Glomerular endothelial cell (primary cell): ENCODE measurements at regions not wholly inside any gene's neighbourhood (a gene's known extent, or its start where the extent isn't known, plus 50 kb on each side); places are given as distances from the start of the nearest gene placed in this dataset.
A peak's percentile ranks its signal among the peaks of the same experiment; 100 is the strongest.
"Not testable (repeated sequence)": the region's sequence is repeated elsewhere in the genome, so short reads cannot be mapped to it uniquely, and the experiment has no call there.

ENCODE experiments used
- DNase-seq: peaks from one replicate; pipeline ENCODE4 v3.0.0-alpha.2; 2011; ENCODE audit warnings: low read depth, low spot score; ENCODE audit errors: extremely low read depth

GRCh38 chrX:25144043-25144940, 128.5 kb upstream of the ARX start:
- peak; percentile 9 for DNase-seq

GRCh38 chrX:25143596-25143995, 127.8 kb upstream of the ARX start:
- no peak for DNase-seq

GRCh38 chrX:25141684-25142083, 125.9 kb upstream of the ARX start:
- no peak for DNase-seq

- no peak for DNase-seq
Measured at GRCh38 chrX:25131055-25131454, 115.3 kb upstream of the ARX start.

- DNase-seq, result no peak
Measured at GRCh38 chrX:25130619-25131018, 114.9 kb upstream of the ARX start.

- no peak for DNase-seq
Measured at GRCh38 chrX:25125483-25125882, 109.7 kb upstream of the ARX start.

- DNase-seq, result no peak
Measured at GRCh38 chrX:25124391-25124790, 108.6 kb upstream of the ARX start.

- DNase-seq, result no peak
Measured at GRCh38 chrX:25112156-25112555, 96.4 kb upstream of the ARX start.

- no peak for DNase-seq
Measured at GRCh38 chrX:25108481-25108880, 92.7 kb upstream of the ARX start.

- DNase-seq, result no peak
Measured at GRCh38 chrX:25105221-25105620, 89.5 kb upstream of the ARX start.

GRCh38 chrX:25096522-25097045, 80.8 kb upstream of the ARX start:
- DNase-seq, result no peak

- not testable (repeated sequence) for DNase-seq
Measured at GRCh38 chrX:25091152-25091551, 75.4 kb upstream of the ARX start.

GRCh38 chrX:25084446-25084845, 68.7 kb upstream of the ARX start:
- DNase-seq, result no peak

- DNase-seq, result no peak
Measured at GRCh38 chrX:25083661-25084060, 67.9 kb upstream of the ARX start.

- DNase-seq, result no peak
Measured at GRCh38 chrX:25079020-25079419, 63.3 kb upstream of the ARX start.

- DNase-seq, result no peak
Measured at GRCh38 chrX:25076941-25077500, 61.3 kb upstream of the ARX start.

GRCh38 chrX:25072247-25072646, 56.5 kb upstream of the ARX start:
- DNase-seq, result no peak

GRCh38 chrX:25070038-25070437, 54.3 kb upstream of the ARX start:
- no peak for DNase-seq

GRCh38 chrX:25069209-25069608, 53.4 kb upstream of the ARX start:
- DNase-seq, result no peak

GRCh38 chrX:25068340-25068739, 52.6 kb upstream of the ARX start:
- no peak for DNase-seq

GRCh38 chrX:25067271-25068172, 51.8 kb upstream of the ARX start:
- DNase-seq, result no peak
